ENCODE measurements at regions not wholly inside any gene's neighbourhood (a gene's known extent, or its start where the extent isn't known, plus 50 kb on each side); places are given as distances from the start of the nearest gene placed in this dataset.

DNA sequence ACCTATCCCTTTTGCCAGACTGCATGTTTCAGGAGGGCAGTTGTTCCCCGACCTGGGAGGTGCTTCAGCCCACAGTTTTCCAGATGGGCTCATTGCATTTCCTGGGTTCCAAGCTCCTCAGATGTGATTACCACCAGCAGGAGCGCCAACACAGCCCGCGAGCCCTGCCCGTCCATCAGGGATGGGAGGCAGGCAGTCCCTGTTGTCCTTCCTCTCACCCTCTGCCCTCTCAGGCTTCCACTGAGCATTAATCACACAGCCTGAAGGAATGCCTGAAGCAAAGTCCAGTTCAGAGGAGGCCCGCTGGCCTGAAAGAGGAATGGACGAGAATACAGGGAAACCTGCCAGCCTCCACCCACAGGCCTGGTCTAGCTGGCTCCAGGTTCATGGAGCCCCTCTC is 256.3 kb upstream of the SDK2 start:
- intact Hi-C loops (cut with DNase I; ENCODE audit: low total_unique reads), result no loop called here
- 83 to 85% methylated on average over 7 of the region's 7 CpGs for WGBS, 2 donors
- H3K4me3 ChIP-seq (ENCODE audit: low read depth, poor library complexity, severe bottlenecking), result no peak overlapping the region
- TF ChIP-seq, protein P1, sequence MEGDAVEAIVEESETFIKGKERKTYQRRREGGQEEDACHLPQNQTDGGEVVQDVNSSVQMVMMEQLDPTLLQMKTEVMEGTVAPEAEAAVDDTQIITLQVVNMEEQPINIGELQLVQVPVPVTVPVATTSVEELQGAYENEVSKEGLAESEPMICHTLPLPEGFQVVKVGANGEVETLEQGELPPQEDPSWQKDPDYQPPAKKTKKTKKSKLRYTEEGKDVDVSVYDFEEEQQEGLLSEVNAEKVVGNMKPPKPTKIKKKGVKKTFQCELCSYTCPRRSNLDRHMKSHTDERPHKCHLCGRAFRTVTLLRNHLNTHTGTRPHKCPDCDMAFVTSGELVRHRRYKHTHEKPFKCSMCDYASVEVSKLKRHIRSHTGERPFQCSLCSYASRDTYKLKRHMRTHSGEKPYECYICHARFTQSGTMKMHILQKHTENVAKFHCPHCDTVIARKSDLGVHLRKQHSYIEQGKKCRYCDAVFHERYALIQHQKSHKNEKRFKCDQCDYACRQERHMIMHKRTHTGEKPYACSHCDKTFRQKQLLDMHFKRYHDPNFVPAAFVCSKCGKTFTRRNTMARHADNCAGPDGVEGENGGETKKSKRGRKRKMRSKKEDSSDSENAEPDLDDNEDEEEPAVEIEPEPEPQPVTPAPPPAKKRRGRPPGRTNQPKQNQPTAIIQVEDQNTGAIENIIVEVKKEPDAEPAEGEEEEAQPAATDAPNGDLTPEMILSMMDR (IDR thresholded peaks at IDR 0.05), result no peak
- no peak for TF ChIP-seq POLR2A (IDR thresholded peaks at IDR 0.05)
- peak in 1 of 2 donors; percentile 40 for DNase-seq (ENCODE audit: low spot score in 2 of 2)

DNA sequence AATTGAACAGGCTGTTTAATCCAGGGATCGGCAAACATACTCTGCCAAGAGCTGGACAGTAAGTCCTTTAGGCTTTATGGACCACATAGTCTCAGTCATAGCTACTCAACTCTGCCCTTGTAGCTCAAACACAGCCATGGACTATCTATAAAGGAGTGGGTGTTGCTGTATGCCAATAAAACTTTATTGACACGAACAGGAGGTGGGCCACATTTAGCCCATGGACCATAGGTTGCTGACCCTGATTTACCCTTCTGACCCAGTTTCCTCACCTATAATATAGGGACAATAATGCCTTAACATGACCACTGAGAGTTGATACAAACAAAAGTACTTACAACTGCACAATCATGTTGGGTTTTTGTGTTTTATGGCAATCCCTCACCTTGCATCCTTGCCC is 257.0 kb upstream of the SDK2 start:
- DNase-seq (ENCODE audit: low spot score in 2 of 2), result no peak
- intact Hi-C loops (cut with DNase I; ENCODE audit: low total_unique reads), result no loop called here
- no peak overlapping the region for H3K4me3 ChIP-seq (ENCODE audit: low read depth, poor library complexity, severe bottlenecking)
- WGBS, 2 donors, result 82 to 93% methylated on average over 2 of the region's 2 CpGs
- TF ChIP-seq POLR2A (IDR thresholded peaks at IDR 0.05), result no peak
- TF ChIP-seq, protein P1 (IDR thresholded peaks at IDR 0.05), result no peak

DNA sequence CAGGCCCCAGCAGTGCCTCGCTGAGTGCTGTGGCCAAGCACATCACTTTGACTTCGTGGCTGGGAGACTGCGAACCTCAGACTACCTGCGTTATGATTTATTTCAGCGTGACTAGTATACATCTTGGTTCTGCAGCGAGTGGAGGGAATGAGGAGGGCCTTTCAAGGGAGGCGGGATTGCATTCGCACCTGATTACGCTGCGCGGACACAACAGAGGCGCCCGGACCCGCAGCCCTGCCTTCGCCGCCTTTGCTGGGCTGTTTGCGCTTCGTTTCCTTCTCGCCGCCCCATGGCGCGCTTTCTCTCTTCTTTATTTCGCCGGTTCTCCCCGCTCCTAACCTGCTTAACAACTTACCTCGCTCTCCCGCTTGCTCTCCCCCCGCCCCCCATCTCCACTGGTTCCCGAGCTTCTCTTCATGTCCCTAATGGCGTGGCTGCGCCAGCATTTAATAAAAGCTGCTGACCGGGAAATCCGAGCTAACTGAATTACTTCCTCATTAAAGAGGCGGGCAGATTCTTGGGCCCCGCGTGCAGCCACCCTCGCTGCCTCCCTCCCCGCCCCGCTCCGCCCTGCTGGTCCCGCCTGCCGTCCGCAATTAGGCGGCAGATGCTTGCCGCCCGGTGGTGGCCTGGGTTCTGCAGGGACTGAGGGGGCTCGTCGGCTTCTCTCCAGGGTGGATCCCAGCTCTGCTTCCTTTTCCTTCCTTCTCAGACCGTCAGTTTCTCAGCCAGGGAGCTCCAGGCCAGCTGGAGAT is 257.6 kb upstream of the SDK2 start:
- no peak for TF ChIP-seq POLR2A (IDR thresholded peaks at IDR 0.05)
- TF ChIP-seq, protein P1 (IDR thresholded peaks at IDR 0.05), result no peak
- H3K4me3 ChIP-seq (ENCODE audit: low read depth, poor library complexity, severe bottlenecking), result no peak overlapping the region
- DNase-seq (ENCODE audit: low spot score in 2 of 2), result peak in 1 of 2 donors; percentile 86
- 3 to 4% methylated on average over 36 to 49 of the region's 49 CpGs for WGBS, 2 donors
- intact Hi-C loops (cut with DNase I; ENCODE audit: low total_unique reads), result no loop called here

DNA sequence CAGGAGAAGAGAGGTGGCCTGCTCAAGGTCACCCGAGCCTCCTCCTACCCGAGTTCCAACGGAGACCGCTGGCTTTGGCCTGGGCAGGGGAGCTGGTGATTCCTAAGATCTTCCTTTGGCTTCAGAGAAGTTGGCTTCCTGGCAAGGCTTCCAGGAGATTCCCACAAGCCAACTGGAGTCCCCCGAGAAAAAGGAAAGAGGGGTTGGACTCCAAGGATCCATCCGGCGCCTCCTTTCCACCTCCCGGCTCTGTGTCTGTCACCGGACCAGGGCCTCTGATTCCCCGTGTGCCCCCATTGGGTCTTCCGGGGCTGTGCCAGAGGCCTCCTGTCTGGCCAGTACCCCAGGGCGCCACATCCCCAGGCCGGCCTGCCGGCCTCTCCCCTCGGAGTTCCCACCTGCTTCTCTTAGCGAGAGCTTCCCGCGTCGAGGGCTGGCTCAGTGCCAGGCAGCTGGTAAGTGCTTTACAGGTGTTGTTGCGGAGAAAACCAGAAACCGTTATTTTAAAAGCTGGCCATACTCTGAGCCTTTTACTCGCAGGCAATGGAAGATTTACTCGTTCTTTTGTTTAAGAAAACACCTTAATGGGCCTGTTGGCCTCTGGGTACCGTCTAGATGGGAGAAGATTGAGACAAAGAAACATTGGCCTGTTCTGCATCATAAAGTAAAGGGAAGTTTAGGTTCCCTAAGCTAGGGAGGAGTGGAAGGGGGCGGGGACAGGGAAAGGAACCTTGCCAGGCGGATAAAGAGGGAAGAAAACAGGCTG is 258.4 kb upstream of the SDK2 start:
- no peak for TF ChIP-seq POLR2A (IDR thresholded peaks at IDR 0.05)
- TF ChIP-seq, protein P1 (IDR thresholded peaks at IDR 0.05), result no peak
- peak in 1 of 2 donors; percentile 74 for DNase-seq (ENCODE audit: low spot score in 2 of 2)
- intact Hi-C loops (cut with DNase I; ENCODE audit: low total_unique reads), result no loop called here
- H3K4me3 ChIP-seq (ENCODE audit: low read depth, poor library complexity, severe bottlenecking), result no peak overlapping the region
- WGBS, 2 donors, result 43 to 45% methylated on average over 23 to 26 of the region's 26 CpGs

DNA sequence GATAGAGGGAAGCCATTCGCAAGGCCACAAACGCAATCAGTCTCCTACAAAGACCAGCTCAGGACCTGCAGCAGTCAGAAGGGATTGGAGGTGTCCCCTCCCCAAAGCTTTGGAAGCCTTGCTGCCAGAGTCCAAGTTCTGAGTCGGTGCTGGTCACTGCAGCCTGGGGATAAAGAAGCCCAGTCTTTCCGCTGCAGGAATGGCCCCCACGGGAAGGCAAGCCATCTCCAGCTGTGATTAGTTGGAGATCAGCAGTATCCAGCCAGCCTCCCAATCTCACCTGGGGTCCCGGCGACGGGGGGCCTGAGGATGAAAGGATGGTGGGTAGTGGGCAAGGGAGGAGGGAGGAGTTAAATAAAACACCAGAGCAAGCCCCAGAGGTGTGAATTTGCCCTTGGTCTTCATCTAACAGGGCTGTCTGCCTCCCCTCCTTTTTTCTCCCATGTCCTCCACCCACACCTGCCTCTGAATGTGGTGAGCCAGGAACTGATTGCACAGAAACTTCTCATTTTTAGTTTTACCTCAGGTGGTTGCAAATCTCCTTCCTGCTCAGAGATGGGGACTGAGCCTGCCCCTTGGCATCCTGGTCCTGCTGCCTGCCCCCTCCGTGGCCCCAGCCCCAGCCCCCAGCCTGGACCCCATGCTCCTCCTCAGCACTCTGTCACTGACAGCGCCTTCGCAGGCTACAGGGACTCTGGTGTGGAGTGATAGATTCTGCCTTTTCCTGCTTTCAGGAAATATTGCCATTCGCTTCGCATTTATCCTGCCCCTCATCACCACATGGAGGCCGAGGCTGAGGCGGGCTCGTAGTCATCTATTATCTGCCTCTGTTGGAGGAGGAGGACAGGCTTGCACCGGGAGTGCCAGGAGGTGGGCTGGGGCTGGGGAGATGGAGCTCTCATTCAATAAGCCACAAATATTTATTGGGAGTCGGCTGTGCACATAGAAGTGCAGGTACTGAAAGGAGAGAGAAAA is 262.9 kb upstream of the SDK2 start:
- DNase-seq (ENCODE audit: low spot score in 2 of 2), result peak in 1 of 2 donors; percentile 62
- 55 to 60% methylated on average over 18 of the region's 18 CpGs for WGBS, 2 donors
- no peak overlapping the region for H3K4me3 ChIP-seq (ENCODE audit: low read depth, poor library complexity, severe bottlenecking)
- no peak for TF ChIP-seq POLR2A (IDR thresholded peaks at IDR 0.05)
- intact Hi-C loops (cut with DNase I; ENCODE audit: low total_unique reads), result no loop called here

Data from lower leg skin (tissue), 4 donors.